HPDE6-E6E7 (cell line): ENCODE measurements at regions not wholly inside any gene's neighbourhood (a gene's known extent, or its start where the extent isn't known, plus 50 kb on each side); places are given as distances from the start of the nearest gene placed in this dataset.
"Not testable (repeated sequence)": the region's sequence is repeated elsewhere in the genome, so short reads cannot be mapped to it uniquely, and the experiment has no call there.

Experiments used
- DNase-seq: peaks from one replicate; pipeline ENCODE4 v3.0.0; 2011; ENCODE audit warnings: missing footprints; ENCODE audit errors: extremely low spot score

DNA sequence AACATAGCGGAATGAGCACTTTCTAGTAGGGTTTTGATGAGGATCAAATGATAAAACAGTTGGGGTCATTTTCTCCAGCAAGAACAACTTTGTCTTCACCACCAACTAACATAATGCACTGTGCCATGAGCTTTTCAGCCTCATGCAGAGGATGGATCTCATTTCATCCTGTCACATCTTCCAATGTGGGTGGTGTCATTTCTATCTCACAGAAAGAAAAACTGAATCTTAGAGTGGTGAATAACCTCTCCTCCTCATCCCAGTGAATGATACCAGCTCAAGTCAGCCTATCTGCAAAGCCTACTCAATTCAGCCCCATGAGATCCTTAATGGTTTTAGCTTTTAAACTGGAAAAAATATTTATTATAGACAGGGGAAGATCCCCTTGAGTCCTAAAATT lies 1147.2 kb downstream of the VRK1 start:
- no peak for DNase-seq

DNA sequence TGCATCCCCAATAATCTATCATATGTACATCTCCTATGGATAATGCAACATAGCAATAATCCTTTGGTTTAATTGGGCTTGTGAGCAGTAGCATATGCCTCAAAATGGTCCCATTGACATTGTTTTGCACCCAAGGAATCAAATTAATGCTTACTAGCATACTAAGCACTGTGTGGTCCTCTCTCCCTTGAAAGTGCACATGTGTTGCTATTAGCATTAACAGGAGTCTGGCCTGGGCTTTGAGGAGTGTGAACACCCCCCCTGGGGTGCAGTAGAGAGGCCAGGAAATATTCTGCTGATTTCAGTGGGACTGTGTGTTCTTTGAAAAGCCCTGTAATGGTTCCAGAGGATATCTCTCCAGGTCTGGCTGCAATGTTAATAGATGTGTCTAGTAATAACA lies 1148.4 kb downstream of the VRK1 start:
- no peak for DNase-seq

DNA sequence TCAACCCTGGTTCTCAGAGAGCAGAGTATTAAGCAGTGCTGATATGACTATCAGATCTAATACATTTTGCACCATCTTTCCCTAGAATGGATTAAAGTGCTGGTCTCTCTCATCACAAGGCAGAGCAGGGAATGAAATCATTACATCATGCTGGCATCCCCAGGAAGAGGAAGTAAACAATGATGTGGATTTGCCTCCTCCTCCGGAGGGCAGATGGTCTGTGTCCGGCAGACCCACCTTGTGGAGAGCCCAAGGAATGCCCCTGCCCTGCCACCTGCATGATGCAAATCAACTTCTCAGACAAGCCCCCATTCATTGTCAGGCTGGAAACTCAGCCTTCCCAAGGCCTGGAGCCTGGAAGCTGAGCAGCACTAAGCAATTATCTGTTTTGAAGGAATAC lies 1149.1 kb downstream of the VRK1 start:
- DNase-seq = no peak

DNA sequence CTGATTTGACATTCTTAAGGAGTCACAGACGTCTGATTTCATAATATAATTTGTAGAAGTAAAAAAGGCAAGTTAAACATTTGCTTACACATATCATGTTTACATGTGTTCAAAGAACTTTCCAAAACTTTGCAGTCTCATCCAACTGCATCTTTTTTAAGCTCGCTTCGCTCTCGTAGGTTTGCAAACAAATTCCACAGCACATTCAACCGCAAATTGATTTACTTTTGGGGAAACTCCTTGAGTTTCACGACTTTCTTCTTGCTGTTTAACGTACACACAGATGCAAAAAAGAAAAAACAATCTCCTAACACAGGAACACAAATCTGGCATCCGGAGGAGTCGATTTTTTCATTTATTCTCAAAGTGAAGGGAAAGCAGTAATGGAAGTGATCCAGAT lies 1149.5 kb downstream of the VRK1 start:
- DNase-seq = no peak

DNA sequence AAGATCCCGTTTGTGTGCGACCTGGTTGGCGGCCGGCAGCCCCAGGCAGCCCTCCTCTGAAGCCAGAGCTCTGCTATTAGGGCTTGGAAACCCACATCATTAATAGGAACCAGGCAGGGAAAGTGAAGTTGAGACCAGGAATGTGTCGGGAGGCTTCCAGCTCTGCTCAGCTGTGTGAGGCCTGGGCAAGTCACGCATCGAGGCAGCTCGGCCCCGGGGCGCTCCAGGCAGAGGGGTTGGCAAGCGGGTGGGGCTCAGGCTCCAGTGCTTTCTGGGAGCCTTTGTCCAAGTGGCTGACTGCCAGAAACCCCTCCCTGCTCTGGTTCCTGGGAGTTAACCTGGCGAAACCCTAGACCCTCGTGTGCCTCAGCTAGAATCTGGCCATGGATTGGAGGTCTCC lies 1151.7 kb downstream of the VRK1 start:
- no peak for DNase-seq

DNA sequence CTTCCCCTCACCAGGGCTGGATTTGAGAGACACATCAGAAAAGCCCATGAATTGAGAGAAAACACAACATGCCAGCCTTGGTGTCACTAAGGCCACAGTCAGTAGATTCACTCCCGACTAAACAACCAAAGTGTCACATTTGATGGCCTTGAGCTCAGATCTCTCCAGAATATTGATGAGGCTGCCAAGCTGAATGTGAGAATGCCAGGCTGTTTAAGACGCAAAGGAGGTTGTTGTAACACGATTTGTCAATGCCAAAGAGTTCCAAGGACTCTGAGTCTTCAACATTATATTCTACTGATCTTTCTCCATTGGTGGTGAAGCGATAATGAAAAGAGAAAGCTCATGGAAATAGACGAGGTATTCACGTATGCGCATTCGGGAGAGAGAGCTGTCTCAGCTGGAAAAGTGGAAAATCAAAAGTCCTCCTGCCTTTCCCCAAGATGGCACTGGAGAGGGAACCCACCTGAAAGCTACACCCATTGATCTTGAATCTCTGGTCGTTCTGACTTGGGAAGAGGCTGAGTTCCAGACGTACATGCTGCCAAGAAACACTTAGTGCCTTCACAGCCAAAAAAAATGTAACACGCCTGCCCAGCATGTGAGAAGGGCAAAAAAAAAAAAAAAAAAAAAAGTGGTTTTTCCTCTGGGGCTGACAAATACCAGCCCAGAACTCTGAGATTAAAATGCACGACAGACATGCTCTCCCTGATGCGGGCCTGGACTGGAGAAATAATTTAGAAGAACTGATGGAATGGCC lies 1159.6 kb downstream of the VRK1 start:
- no peak for DNase-seq

DNA sequence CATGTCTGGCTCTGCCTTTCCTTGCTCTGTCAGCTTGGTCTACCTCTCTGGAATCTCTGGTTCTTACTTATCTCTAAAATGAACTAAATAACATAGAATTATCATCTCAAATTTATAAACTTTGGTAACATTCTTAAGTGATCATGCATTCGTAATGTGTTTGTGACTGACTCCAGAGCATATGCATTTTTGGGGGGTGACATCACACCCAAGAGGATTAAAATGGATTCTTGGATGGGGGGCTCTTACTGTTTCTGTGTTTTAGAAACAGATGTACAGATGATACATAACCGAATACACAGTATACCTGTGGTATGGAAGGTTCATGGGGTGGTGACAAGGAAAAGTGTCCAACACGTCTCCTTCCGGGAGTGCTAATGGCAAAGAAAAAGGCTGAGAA lies 1162.1 kb downstream of the VRK1 start:
- no peak for DNase-seq

DNA sequence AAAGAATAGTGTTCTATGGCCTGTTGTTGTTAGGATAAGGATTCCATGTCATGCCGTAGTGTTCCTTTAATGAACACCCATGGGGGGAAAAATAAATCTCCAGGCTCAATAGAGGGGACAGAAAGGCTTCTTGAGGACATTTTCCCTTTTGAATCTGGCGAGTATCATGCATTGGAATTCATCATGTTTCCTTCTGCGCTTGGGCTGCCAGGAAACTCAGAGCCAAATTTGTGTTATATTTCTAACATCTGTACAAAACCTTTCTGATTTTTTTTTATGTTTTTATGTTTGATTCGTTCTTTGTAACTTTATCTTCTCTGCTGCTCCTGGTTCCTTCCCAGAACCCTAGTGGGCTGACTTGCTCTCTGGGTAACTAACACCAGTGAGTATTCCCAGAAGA lies 1163.3 kb downstream of the VRK1 start:
- DNase-seq = no peak

DNA sequence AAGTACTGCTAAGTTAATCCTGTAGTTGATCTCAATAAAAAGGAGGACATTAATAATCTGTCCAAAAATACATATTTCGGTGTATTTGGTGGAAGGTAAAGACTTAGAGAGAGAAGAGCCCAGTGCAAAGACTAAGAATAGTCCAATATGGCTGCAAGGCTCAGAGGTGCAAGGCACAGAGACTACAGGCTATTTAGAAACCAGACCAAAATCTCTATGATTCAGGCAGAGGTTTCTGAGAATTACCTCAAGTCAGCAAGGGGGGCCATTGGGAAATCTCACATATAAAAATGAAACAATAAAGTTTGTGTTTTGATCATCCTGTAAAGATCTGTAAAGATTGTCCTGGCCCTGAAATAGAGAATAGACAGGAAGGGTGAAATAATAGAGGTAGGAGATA lies 1173.0 kb downstream of the VRK1 start:
- DNase-seq = no peak

DNA sequence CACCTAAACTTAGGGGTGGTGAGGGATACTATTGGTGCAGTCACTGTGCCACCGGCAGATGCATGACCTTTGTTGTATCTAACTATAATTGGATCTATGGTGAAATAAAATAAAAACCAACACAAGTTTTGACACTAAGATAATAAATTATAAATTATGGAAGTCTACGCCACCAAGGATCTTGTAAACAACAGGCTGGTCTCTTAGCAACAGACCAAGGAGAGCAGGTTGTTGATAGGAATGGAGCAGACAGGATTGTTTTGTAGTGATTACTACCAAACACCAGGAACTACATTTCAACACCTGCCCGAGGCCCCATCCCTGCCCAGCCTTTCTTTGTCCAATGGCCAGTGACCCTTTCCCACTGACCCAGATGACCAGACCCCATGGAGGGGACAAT lies 1178.0 kb downstream of the VRK1 start:
- DNase-seq = no peak

DNA sequence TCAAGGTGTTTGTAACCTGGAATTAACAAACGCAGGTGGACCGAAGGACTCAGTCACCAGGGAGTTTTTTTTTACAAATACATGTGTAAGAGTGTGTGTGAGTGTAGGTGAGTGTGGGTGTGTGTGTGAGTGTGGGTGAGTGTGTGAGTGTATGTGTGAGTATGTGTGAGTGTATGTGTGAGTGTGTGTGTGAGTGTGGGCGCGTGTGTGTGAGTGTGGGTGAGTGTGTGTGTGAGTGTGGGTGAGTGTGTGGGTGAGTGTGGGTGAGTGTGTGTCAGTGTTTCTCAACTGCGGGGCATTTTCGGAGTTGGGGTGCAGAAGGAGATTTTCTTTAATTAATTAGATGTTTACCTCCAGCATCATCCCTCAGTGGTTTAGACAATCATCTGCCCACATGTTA lies 1178.8 kb downstream of the VRK1 start:
- no peak for DNase-seq

DNA sequence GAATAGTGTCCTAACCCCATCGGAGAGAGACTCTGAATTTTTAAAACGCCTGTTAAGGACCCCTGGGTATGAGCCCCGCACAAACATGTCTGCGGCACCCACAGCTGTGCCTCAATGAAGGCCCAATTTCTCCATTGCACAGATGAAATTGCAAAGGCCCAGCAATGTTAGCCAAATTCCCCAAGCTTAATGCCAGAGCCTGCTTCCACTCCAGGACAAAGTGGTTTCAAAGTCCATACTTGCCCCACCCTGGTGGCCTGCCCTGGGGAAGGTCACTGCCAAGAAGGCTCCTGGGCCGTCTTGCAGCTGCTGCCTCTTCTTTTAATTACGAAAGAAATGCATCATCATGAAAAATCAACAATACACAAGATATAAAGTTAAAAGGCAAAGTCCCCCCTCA lies 1179.7 kb downstream of the VRK1 start:
- no peak for DNase-seq

DNA sequence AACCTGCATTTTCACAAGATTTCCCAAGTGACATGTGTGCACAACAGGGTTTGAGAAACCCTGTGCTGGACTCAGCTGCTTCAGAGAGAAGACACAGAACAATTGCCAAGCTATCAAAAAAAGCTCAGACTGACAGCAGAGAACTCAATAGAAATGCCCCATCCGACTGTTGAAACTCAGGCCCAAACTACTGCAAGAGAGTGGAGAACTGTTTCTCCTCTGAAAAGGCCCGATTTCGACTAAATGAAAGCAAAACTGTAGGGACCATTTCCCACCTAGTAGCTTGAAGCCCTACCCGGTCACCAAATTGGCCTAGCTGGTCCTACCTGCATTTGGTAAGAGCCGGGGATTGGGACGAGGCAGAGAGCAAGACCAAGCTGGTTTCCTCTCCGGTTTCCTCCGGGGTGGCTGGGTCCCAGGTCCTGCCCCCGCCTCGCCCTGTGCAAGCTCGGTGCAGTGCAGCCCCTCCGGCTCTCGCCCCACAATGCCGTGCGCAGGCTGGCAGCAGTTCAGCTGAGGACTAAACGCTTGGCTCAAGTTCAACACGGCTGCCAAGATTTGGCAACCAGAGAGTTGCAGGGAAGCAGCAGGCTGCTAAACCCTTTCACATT lies 1180.6 kb downstream of the VRK1 start:
- DNase-seq = no peak

DNA sequence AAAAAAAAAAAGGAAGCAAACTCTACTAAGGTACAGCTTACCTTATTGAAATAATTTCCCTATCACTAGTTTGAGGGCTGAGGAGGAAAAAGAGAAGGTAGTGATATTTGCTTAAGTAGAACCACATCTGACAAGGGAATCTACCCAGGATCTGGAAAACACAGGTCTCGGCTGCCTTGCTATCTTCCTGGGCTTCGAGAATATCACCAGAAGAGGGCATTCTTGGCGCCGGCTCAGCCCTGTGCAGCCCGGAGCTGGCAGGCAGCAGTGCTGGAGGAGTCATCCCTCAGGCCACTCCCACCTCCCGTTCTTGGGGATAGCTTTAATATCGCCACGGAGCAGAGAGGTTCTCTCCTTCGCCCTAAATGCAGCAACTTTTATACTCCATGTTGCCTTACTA lies 1181.2 kb downstream of the VRK1 start:
- DNase-seq = peak; percentile 70

DNA sequence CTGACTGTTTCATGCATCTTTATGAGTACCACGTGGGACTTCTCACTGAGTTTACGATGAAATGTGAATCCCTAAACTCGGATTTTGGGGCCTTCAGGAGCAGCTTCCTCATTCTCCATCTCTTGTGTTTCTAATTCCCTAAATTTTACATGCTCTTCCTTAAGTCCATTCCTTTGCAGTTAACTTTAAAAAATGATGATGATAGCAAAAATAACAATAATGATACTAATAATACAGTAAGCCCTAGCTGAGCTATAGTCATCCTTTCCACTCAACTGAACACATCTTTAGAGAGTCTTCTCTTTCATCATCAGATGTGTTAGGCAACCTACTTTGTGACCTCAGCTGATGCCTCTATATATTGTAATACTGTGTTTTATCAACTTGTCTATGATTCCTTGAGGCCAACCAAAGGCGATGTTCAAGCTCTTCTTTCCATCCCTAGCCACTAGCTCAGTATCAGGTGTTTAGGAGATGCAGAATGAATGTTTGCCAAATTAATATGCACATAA lies 1196.4 kb downstream of the VRK1 start:
- no peak for DNase-seq

DNA sequence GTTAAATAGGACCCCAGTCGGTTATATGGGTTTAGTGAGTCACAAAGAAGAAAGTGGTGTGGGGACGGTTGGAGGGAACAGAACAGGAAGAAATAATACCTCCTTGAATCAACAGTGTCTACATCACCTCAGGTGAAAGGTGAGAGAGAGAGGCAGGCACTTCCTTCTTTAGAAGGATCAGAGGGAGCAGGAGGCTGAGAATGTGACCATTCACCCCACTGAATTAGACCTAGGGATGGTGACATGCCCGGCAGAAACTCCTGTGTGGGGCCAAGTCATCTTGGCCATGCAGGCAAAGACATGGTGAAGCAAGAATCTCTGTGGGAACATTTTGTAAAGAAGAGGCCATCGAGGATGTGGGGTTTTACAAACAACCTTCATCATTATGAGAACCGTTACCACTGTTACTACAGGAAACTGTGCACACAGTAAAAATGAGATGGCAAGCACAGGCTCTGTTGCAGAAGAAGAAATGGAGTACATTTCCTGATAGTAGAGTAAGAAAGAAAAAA lies 1196.9 kb downstream of the VRK1 start:
- DNase-seq = no peak

DNA sequence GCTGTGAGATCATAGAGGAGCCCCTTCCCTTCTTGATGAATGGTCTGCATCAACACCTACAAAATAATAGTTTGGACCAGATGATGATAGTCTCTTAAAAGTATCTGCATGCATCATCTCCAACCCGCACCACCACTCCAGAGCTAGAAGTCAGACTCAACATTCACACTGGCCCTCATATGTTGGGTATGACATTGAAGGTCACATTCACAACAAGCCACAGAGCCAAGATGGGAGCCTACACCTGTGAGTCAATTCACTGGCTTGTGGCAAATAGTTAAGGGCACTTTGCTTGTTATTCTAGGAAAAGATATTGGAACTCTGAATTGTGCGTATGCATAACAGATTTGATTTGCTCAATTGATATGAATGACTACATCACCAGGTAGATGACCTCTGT lies 1197.9 kb downstream of the VRK1 start:
- no peak for DNase-seq

DNA sequence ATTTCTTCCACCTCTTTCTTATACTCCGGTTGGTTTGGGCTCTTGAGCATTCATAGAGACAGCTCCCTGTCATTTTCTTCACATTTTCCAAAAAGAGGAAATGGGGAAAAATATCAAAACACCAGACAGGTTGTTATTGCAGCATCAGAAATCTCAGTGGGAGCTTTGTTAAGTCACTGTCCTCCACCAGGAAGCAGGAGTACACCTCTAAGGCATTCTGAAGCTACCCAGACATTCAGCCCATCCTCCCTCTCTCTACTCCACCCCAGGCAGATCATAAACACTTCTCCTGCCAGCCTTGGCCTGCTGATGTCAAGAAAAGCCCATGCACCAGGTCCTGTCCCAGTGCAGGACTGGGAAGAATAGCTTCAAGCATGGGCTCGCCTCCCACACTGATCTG lies 1198.3 kb downstream of the VRK1 start:
- no peak for DNase-seq

DNA sequence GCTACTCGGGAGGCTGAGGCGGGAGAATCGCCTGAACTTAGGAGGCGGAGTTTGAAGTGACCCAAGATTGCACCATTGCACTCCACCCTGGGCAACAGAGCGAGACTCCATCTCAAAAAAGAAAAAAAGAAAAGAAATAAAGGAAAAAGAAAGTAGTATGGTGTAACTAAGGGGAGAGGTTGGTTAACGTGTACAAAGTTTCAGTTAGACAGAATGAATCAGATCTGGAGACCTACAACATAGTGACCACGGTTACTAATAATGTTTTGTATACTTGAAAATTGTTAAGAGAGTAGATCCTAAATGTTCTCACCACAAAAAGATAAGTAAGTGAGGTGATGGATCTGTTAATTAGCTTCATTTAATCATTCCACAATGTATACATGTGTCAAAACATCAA lies 1208.8 kb downstream of the VRK1 start:
- no peak for DNase-seq

DNA sequence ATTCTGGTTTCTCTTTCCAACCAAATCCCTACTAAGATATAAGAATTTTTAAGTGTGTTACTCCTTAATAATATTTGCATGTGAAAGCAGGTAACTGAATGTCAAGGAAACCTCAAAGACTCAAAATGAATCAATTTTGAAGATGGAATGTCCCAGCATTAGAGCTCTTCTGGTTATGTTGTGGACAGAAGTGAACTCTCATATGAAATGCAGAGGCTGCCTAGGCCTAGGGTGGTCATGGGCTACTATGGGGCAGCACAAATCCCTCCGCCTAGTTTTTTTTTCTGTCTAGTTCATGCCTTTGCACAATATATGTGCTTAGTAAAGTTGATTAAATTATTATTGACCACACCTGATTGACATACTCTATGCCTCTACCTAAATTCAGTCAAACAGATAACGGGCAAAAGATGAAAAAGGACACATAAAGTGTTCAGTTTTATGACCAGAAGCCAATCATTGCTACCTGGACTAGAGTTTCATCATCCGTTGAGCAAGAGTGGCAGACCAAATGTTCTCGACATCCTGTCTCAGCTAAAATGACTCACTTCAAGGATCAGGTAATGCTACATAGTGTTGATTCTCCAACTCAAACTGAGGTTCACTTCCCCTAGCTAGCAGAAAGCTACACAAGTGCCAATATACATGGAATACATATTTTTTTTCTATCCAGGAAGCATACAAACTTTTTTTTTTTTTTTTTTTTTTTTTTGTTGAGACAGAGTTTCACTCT lies 1211.4 kb downstream of the VRK1 start:
- peak; percentile 6 for DNase-seq

DNA sequence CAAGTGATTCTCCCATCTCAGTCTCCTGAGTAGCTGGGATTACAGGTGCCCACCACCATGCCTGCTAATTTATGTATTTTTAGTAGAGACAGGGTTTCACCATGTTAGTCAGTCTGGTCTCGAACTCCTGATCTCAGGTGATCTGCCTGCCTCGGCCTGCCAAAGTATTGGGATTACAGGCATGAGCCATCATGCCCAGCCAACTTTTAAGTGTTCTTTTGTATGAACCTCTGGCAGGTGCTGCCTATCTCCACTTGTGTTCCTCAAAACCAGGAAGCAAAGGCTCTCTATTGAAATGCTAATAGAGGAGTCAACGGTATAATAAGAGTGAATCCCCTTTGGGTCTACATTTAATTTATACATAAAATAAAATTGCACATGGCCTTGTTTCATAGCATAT lies 1212.0 kb downstream of the VRK1 start:
- DNase-seq = not testable (repeated sequence)

DNA sequence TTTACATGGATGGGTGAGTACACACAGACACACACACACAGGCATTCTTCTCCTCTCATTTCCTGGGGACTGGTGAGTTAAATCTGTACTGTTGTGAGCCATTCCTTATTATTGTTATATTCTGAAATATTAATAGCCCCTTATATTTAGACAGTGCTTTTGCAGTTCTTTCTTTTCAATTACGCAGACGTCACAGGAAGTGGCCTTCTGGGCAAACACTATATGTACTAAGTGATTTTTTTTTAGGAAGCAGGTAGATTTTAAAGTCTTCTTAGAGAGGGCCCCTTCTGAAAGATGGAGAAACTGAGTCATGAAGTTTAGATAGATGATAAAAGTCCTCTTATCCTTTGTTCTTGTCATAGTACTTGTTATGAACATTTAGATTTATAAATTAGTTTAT lies 1213.6 kb downstream of the VRK1 start:
- DNase-seq = no peak
